NB4 (cell line): ENCODE measurements at regions not wholly inside any gene's neighbourhood (a gene's known extent, or its start where the extent isn't known, plus 50 kb on each side); places are given as distances from the start of the nearest gene placed in this dataset.

Experiments used
- CTCF ChIP-seq: IDR thresholded peaks from one replicate; pipeline ENCODE4 v1.5.1; 2012; ENCODE audit warnings: low read depth, low read length
- POLR2A ChIP-seq: IDR thresholded peaks from 2 replicates; pipeline ENCODE4 v1.6.1; 2011; ENCODE audit warnings: mild to moderate bottlenecking; ENCODE audit not compliant: insufficient read length; ENCODE audit errors: extremely low read depth
- TF ChIP-seq, protein P1 (sequence below): IDR thresholded peaks from 2 replicates; pipeline ENCODE4 v1.6.1; 2011; ENCODE audit warnings: low read depth, low read length

DNA sequence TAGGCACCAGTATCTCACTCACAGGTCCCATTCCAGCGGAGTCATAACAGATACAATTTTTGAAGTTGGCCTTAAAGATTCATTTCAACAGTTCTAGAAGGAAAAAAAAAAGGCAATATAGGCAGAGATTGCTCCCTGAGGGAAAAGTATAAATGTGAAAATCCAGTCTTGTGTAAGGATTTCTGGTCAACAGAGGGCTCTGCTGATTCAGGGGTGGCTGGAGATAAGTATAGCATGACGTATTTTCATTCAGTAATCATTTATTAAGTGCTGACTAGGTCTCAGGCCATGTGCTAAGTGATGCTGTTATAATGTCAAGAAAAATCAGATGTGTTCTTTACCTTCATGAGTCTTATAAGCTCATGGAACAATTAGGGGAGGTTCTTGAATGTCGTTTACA, 377.3 kb upstream of the MEF2C start:
- no peak for TF ChIP-seq CTCF
- no peak for TF ChIP-seq POLR2A
- TF ChIP-seq, protein P1, sequence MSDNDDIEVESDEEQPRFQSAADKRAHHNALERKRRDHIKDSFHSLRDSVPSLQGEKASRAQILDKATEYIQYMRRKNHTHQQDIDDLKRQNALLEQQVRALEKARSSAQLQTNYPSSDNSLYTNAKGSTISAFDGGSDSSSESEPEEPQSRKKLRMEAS, result no peak
